ENCODE measurements at regions not wholly inside any gene's neighbourhood (a gene's known extent, or its start where the extent isn't known, plus 50 kb on each side); places are given as distances from the start of the nearest gene placed in this dataset.

DNA sequence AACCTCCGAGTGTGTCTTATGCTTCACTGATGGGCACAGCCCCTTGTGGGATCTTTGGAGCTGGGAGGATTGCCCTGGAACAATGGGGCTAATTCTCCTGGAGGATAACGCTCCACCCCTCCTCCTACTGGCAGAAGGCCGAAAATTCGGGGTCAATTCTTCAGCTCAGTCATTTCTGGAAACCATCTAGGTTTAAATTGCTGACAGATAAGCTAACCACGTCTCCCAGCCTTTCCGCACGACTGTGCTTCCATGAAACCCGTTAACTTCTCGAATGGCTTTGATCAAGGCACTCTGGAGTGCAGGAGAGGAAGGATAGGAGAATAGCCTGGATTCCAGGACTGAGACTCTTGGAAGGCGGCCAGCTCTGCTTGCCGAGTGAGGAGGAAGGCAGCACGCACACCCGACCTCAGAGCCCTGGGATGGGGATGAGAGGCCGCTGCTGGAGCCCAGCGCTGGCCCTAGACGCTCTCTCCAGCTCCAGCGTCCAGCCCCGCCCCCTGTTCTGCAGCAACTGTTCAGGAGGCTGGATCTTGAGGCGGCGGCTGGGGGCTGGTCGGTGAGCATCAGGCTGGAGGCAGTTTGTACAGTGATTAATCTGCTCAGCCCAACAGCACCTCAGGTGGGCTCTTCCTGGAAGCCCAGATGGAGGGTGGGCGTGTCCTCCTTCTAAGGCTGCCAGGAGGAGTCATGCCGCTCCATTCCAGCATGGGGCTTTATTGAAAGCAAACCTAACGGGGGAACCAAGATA, 176.7 kb upstream of the NCAM1 start:
- no peak overlapping the region; the same call in 1 of the 2 replicates for H3K4me3 ChIP-seq (ENCODE audit: control insufficient read depth, low read depth, low read length)
- TF ChIP-seq, protein P1, sequence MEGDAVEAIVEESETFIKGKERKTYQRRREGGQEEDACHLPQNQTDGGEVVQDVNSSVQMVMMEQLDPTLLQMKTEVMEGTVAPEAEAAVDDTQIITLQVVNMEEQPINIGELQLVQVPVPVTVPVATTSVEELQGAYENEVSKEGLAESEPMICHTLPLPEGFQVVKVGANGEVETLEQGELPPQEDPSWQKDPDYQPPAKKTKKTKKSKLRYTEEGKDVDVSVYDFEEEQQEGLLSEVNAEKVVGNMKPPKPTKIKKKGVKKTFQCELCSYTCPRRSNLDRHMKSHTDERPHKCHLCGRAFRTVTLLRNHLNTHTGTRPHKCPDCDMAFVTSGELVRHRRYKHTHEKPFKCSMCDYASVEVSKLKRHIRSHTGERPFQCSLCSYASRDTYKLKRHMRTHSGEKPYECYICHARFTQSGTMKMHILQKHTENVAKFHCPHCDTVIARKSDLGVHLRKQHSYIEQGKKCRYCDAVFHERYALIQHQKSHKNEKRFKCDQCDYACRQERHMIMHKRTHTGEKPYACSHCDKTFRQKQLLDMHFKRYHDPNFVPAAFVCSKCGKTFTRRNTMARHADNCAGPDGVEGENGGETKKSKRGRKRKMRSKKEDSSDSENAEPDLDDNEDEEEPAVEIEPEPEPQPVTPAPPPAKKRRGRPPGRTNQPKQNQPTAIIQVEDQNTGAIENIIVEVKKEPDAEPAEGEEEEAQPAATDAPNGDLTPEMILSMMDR (IDR thresholded peaks at IDR 0.05; ENCODE audit: control insufficient read depth, insufficient read depth, low read depth, low read length, missing control alignments) = no peak
- peak; percentile 39 for DNase-seq (ENCODE audit: low read depth)

- no peak for DNase-seq (ENCODE audit: low read depth)
- H3K4me3 ChIP-seq (ENCODE audit: control insufficient read depth, low read depth, low read length) = no peak overlapping the region; the same call in 1 of the 2 replicates
- TF ChIP-seq, protein P1 (IDR thresholded peaks at IDR 0.05; ENCODE audit: control insufficient read depth, insufficient read depth, low read depth, low read length, missing control alignments) = no peak
Measured at GRCh38 chr11:112785149-112785548, 176.1 kb upstream of the NCAM1 start.

DNA sequence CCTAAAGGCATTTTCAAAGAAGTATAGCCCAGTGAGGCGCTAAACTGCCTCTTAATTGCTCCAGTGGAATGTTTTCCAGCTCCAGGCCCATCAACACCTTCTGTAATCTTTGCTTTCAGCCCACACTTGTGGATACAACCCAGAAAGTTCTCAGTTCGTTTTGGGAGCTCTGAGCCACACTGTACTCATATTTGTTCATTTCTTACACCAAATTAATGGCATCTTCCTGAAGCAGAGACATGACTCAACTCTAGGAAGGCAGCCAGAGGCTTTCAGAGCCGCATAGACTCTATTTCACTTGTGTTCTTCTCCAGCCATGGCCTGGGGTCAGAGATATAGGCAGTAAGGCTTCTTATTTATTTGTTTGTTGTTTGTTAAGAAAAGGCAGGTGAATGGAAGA, 175.5 kb upstream of the NCAM1 start:
- no peak overlapping the region for H3K4me3 ChIP-seq (ENCODE audit: control insufficient read depth, low read depth, low read length)
- peak; percentile 31 for DNase-seq (ENCODE audit: low read depth)
- TF ChIP-seq, protein P1 (IDR thresholded peaks at IDR 0.05; ENCODE audit: control insufficient read depth, insufficient read depth, low read depth, low read length, missing control alignments) = no peak

GRCh38 chr11:112786196-112786595, 175.0 kb upstream of the NCAM1 start:
- TF ChIP-seq, protein P1 (IDR thresholded peaks at IDR 0.05; ENCODE audit: control insufficient read depth, insufficient read depth, low read depth, low read length, missing control alignments) = no peak
- DNase-seq (ENCODE audit: low read depth) = no peak
- no peak overlapping the region for H3K4me3 ChIP-seq (ENCODE audit: control insufficient read depth, low read depth, low read length)

DNA sequence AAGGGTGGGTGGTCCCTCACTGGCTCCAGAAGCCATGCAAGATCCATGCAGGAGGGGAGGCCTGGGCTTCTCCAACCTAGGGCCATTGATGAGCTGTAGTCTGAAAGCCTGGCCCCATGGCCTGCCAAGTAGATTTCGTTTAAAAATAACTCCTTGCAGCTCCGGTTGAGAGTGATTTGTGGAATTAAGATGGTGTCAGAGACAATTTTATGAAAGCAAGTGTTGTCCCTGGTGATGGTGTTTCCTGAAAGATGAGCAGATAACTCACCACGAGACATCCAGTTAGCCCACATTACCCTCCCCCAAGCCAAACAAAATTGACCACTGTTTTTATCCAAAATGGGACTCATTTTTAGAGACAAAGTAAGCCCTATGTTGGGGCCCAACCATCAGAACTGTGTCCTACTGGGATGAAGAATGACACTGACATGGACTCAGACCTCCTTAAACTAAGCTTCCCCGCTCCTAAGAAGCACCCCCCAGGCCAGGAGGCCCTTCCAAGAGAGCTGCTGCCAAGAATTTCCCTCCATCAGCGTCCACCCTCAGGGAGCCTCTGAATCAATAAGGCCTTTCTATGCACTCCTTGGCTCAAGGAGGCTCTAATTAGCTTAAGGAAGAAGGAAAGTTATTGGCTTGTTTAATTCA, 174.2 kb upstream of the NCAM1 start:
- TF ChIP-seq, protein P1 (IDR thresholded peaks at IDR 0.05; ENCODE audit: control insufficient read depth, insufficient read depth, low read depth, low read length, missing control alignments) = no peak
- H3K4me3 ChIP-seq (ENCODE audit: control insufficient read depth, low read depth, low read length) = no peak overlapping the region
- DNase-seq (ENCODE audit: low read depth) = no peak

DNA sequence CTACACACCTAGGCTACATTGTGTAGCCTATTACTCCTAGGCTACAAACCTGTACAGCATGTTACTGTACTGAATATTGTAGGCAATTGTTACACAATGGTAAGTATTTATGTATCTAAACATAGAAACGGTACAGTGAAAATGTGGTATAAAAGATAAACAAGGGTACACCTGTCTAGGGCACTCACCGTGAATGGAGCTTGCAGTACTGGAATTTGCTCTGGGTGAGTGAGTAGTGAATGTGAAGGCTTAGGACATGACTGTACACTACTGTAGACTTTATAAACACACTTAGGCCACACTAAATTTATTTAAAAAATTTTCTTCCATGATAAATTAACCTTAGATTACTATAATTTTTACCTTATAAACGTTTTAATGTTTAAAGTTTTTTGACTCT, 171.7 kb upstream of the NCAM1 start:
- TF ChIP-seq, protein P1 (IDR thresholded peaks at IDR 0.05; ENCODE audit: control insufficient read depth, insufficient read depth, low read depth, low read length, missing control alignments) = no peak
- no peak for DNase-seq (ENCODE audit: low read depth)
- H3K4me3 ChIP-seq (ENCODE audit: control insufficient read depth, low read depth, low read length) = no peak overlapping the region
